Erythroblast (primary cell): ENCODE measurements at regions not wholly inside any gene's neighbourhood (a gene's known extent, or its start where the extent isn't known, plus 50 kb on each side); places are given as distances from the start of the nearest gene placed in this dataset.

Experiments used
- DNase-seq, 2 experiments: peaks; one replicate each; lab custom pipeline; 2025; lab: John Stamatoyannopoulos, UW
- GATA1 ChIP-seq: IDR thresholded peaks from 2 replicates; pipeline ENCODE4 v1.6.1; 2011; ENCODE audit warnings: low read depth, mild to moderate bottlenecking, control low read depth, low read length, moderate library complexity
- POLR2A ChIP-seq: IDR thresholded peaks from 2 replicates; pipeline ENCODE4 v1.6.1; 2011; ENCODE audit warnings: mild to moderate bottlenecking, low read length

DNA sequence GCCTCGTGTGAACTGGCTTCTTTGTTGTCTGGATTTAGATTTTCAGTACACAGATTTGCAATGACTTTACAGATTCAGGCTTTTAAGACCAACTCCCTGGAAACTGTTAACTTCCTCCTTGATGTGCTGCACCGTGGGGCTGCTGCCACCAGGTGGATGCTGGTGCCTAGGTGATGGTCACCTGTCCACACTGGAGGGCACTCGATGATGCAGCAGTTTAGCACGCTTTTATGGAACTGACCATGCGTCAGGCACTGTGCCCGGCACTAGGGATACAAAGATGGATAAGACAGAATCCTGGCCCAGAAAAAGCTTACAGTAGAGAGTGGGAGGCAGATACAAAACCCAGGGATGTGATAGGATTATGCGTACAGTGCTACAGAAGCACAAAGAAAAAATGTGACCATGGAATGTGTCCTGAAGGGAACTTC is 180.7 kb downstream of the CEP135 start:
- peak; percentile 15 to 21 for DNase-seq
- TF ChIP-seq GATA1 = no peak
- TF ChIP-seq POLR2A = no peak

DNA sequence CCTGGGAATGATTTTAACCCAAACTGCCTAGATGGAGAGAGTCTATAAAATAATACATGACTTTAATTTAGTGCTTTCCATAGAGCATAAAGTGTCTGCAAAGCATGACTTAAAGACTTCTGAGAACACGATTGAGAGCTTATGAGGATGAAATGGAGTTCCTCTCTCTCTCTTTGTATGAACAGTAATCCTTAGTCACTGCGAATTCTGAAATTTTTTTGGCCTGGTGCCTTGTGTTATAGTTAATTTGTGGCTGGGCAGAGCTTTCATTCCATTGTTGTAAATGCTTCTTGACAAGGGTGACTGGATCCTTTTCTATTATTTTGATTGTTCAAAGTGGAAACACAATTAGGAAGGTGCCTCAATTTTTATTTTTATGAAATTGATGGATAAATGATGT is 179.5 kb downstream of the CEP135 start:
- no peak for DNase-seq
- TF ChIP-seq GATA1 (no peak), POLR2A (no peak)

DNA sequence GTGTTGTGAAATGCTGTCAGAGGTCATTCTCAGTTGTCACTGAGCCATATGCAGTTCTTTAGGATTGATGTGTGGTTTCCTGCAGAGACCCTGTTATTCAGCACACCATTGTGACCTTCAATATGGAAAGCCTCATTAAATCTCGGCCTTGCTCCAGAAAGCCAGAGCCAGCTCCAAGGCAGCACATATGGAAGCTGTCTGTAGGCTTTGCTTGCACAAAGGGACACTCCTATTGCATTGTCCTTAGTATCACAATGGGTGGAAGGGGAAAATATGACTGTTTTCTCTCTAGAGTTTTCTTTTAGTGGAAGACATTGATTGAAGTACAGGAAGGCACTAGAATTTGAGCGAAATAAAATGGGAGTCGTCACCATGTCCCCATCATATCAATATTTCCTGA is 179.0 kb downstream of the CEP135 start:
- TF ChIP-seq GATA1 (no peak), POLR2A (no peak)
- no peak for DNase-seq

DNA sequence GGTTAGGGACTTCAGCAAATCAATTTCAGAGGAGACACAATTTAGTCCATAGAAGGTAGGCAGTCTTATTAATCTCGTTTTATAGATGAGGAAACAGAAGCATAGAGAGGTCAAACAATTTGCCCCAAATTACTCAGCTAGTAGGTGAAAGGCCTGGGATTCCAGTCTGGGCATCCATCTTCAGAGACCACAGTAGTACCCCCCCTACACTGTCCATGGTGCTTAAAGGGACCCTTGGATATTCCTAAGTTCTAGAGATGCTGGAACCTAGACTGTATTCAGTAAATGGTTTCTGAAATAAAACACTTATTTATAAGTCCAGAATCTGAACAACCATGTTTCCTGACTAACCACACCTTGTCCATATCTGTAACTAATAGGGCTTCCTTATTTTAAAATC is 174.8 kb downstream of the CEP135 start:
- no peak for DNase-seq
- TF ChIP-seq POLR2A = no peak
- no peak for TF ChIP-seq GATA1

DNA sequence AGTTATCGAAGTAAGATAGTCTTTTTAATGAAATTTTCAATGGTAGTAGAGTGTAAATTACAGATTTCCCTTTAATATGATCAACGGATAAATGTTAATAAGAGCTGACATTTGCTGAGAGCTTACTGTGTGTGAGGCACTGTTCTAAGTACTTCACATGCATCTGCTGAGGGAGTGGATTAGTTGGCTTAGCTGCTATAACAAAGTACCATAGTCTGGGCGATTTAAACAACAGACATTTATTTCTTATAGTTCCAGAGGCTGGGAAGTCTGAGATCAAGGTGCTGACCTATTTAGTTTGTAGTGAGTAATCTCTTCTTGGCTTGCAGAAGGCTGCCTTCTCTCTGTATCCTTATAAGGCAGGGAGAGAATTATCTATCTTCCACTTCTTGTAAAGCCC is 174.3 kb downstream of the CEP135 start:
- no peak for DNase-seq

DNA sequence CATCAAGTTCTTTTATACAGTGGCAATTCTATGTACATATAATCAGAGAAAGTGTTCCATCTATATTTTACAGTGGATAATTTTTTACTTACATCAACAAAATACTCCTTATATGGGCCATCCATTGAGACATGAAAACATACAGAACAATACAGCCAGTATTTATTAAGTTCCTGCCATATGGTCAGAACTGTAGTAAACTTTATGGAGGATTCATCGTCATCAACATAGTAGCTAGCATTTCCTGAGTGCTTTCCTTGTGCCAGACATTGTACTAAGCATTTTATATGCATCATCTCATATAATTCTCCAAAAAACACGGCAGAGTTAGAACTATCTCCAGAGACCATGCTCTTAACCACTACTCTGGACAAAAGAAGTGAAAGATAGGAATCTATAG is 170.1 kb downstream of the CEP135 start:
- TF ChIP-seq GATA1 (no peak), POLR2A (no peak)
- peak in 1 of 2 experiments; percentile 23 for DNase-seq

More for the DNA sequence above, 174.3 kb downstream of the CEP135 start:
- TF ChIP-seq POLR2A (no peak), GATA1 (no peak)

DNA sequence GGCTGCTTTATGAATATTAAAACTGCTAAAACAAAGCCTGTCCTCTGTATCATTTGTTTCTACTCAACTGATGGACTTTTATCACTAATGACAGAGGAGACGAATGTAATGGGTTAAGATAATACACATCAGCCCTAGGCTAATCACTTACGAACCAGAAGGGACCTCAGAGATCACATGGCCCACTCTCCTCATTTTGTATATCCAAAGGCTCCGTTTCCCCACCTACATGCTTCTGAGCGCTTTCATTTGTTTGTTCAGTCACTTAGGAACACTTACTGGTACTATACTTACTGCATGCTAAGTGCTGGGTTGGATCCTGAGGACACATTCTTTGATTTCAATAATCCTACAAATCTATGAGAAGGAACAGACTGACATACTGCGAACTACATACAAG is 169.3 kb downstream of the CEP135 start:
- peak; percentile 76 to 94 for DNase-seq
- TF ChIP-seq POLR2A (no peak), GATA1 (no peak)

DNA sequence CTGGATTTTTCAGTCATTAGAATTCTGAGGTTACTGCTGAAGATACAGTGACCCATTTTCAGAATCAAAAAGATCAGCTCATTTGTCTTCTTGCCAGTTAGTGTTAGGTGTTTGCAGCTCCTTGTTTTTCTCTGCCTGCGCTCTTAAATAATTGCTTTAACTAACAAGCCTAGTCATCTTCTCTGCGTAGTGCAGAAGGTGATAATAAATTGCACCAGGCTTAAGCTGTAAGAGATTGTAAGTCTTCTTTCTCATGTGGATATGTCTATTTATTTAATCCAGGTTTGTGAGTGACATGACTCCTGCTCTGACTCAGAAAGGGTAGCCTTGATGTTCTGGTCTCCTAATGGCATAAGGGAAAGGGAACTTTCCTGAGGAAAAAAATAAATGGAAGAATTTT is 167.2 kb downstream of the CEP135 start:
- TF ChIP-seq POLR2A (no peak), GATA1 (no peak)
- peak; percentile 55 to 67 for DNase-seq

DNA sequence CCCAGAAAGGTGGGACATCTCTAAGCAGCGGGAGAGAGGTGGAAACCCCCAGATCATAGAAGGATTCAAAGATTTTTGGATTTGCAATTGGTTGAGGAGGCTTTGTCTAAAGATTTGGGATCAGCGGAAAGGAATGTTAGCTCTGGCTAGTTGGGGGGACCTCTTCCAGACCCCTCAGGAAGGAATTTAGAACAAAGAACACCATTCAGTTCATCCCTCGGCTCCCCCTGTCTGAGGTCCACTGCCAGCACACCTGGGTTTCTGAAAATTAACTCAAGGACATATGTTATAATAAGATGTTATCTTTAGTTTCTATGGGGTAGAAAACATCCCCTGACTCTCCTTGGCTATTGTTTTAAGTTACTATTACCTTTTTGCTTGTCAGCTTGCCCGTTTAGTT is 163.6 kb downstream of the CEP135 start:
- DNase-seq = no peak
- no peak for TF ChIP-seq GATA1
- no peak for TF ChIP-seq POLR2A

DNA sequence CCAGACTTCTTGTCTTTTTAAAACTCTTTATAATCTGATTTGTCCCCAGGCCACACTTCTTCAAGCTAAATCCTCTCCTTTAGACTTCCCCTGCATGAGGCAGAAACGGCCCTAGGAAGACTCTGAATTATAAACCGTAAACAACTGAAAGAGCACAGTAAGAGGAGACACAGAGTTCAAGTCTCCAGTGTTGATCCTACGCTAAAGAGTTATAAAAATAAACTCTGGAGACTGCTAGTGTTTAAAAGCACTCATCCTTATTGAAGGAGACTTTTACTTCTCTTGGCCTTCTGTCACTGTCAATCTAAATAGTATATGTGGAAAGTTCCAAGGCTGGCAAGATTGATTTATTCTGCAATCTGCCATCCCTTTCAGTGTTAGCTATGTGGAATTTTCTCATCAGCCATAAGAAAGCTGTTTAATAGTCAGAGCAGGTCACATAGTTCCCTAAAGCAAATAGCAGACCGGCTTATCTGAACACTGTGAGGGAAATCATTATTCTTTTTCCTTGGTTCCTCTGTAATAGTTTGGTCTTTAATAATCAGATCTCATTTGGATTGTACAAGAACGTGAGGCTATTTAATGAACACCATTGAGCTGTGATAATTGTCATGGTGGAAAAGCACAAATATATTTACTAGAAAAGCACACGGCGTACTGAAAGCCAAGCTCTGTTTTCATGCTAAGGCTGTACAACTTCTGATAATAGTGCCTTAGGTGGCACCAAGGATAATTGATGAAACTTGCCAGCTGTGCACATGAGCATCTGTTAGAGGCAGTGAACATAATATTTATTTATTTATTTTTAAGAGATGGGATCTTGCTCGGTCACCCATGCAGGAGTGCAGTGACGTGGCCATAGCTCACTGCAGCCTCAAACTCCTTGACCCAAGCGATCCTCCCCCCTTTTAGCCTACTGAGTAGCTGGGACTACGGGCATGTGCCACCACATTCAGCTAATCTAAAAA is 157.7 kb downstream of the CEP135 start:
- DNase-seq = no peak
- TF ChIP-seq POLR2A (no peak), GATA1 (no peak)

DNA sequence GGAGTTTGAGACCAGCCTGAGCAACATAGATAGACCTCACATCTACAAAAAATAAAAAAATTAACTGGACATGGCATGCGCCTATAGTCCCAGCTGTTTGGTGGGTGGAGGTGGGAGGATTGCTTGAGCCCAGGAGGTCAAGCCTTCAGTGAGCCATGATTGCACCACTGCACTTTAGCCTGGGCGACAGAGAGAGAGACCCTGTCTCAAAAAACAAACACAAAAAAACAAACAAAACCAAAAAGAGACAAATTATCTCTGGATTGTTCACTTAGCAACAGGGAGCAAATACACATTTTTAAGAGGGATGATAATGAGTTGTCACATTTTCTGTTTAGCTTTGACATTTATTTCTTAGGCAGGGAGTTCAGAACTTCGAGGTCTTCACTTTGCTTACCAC is 155.4 kb downstream of the CEP135 start:
- TF ChIP-seq GATA1 (no peak), POLR2A (no peak)

DNA sequence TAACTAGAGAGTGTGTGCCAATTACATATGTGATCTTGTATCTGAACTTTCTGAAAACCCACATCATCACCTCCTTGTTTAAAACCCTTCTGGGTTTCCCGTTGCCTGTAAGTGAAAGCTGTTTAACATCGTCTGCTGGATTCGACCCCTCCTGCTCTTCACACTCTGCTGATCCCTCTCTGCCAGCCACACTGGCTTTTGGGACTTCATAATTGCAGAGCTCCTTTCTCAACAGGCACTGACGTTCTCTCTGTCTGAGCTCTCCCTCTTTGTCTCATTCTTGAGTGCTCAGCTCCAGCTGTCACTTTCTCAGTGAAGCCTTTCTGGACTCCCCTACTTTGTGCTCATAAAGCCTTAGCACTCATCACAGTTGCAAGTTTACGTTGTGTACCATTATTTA is 153.9 kb downstream of the CEP135 start:
- no peak for TF ChIP-seq GATA1
- no peak for TF ChIP-seq POLR2A
- DNase-seq = no peak

More for the DNA sequence above, 155.4 kb downstream of the CEP135 start:
- no peak for DNase-seq

DNA sequence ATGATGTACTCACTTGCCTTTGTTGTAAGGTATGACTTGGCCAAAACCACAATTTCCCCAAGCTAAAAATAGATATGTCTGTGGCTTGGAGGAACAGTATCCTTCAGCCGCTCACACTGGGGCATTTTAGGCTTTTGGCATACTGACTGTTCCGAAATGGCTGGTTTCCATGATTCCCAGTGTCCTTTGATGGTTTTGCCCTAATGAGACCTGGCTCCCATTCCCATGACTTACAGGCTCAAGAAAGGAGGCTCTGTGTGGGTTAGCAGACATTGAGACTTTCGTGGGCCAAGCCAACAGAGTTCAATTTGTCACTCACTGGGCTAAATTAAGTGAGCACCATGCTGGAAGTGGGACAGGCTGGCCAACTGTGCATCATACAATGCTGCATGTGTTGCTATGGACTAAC is 150.6 kb downstream of the CEP135 start:
- no peak for DNase-seq
- TF ChIP-seq POLR2A (no peak), GATA1 (no peak)

DNA sequence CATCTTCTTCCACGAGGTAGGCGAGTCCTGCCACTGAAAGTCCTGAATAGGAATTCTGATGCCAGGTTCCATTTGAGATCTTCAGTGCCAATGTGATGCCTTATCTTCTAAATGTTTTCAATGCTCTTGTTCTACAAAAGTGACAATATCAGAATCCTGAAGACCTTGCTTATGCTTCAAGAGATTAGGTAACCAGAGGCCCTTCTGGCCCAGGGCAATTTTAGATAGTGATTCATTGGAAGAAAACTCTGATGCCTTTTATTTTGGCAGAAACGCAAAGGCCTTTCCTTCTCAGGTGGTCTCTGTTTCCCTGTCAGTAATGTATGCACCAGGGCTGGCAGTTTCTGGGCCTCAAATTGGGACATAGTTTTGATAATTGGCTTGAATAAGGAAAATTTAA is 144.8 kb downstream of the CEP135 start:
- peak; percentile 25 to 70 for DNase-seq
- TF ChIP-seq POLR2A (no peak), GATA1 (no peak)

DNA sequence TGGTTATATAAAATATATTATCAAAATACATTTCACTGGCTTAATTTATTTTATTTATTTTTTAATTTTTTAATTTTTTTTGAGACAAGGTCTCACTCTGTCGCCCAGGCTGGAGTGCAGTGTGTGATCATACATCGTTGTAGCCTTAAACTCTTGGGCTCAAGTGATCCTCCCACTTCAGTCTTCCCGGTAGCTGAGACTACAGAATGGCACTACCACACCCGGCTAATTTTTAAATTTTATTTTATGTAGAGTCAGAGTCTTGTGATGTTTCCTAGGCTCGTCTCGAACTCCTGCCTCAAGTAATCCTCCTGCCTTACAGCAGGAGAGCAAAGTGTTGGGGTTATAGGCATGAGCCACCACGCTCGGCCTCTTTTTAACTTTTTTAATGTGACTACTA is 143.8 kb downstream of the CEP135 start:
- no peak for DNase-seq
- TF ChIP-seq POLR2A = no peak
- TF ChIP-seq GATA1 = no peak
